SH-SY5Y (cell line): ENCODE measurements at regions not wholly inside any gene's neighbourhood (a gene's known extent, or its start where the extent isn't known, plus 50 kb on each side); places are given as distances from the start of the nearest gene placed in this dataset.

Experiments used
- GATA2 ChIP-seq: IDR thresholded peaks from 2 replicates; pipeline ENCODE4 v1.6.1; 2011; ENCODE audit warnings: mild to moderate bottlenecking, low read depth, low read length
- GATA3 ChIP-seq: IDR thresholded peaks from 2 replicates; pipeline ENCODE4 v1.6.1; 2011; ENCODE audit warnings: low read depth, mild to moderate bottlenecking, low read length, moderate library complexity

GRCh38 chr18:44543387-44543786 lies 137.3 kb upstream of the SETBP1 start:
- no peak for TF ChIP-seq GATA3
- no peak for TF ChIP-seq GATA2
